ENCODE measurements at regions not wholly inside any gene's neighbourhood (a gene's known extent, or its start where the extent isn't known, plus 50 kb on each side); places are given as distances from the start of the nearest gene placed in this dataset.

DNA sequence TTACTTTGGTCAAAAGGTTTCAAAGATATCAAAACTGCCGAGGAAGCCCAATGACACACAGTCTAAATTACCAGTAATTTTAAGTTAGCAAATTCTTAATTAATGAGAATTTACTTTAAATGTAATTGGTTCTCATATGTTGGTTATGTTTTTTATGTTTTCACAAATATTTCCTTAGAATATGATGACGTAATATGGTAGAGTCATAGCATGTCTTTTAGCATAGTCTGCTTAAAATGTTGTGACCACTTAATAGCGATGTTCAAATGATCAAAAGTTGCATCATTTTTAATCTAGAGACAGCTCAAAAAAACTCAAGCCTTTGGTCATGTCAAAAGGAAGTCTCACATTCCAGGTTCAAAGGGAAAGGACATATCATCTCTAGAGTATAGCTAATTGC, 123.3 kb upstream of the ST6GAL2 start:
- Histone ChIP-seq H3K27me3 (ENCODE audit: control insufficient read depth, low read length) (no peaks in the 10 kb centered on the region), H3K4me2 (ENCODE audit: low read length) (no peak overlapping the region), H4K20me1 (ENCODE audit: control insufficient read depth, insufficient read depth, low read depth, low read length) (no peaks in the 10 kb centered on the region), H3F3A (ENCODE audit: control insufficient read depth, insufficient read depth) (no peaks in the 10 kb centered on the region), H3K9me3 (ENCODE audit: control insufficient read depth, insufficient read depth, low read length) (no peaks in the 10 kb centered on the region), H3K9me2 (replicated peaks; ENCODE audit: control insufficient read depth, low read length) (no peaks in the 10 kb centered on the region), H3K4me1 (ENCODE audit: control insufficient read depth, low read length) (no peaks in the 10 kb centered on the region), H3K36me3 (ENCODE audit: control insufficient read depth, low read length) (no peaks in the 10 kb centered on the region), H3K79me2 (ENCODE audit: control insufficient read depth, low read length) (no peaks in the 10 kb centered on the region), H3K27ac (ENCODE audit: low read depth, low read length) (no peak overlapping the region), H3K4me3 (ENCODE audit: low read length) (no peak overlapping the region)
- TF ChIP-seq CTCF (IDR thresholded peaks at IDR 0.05; ENCODE audit: low read depth, low read length, poor library complexity, severe bottlenecking) (no peak), EZH2phosphoT487 (IDR thresholded peaks at IDR 0.05; ENCODE audit: borderline replicate concordance, low read length) (no peak)

GRCh38 chr2:107012714-107013306, 126.8 kb upstream of the ST6GAL2 start:
- no peaks in the 10 kb centered on the region for H3K79me2 ChIP-seq (ENCODE audit: control insufficient read depth, low read length)
- no peak overlapping the region for H3K4me2 ChIP-seq (ENCODE audit: low read length)
- H3K9me3 ChIP-seq (ENCODE audit: control insufficient read depth, insufficient read depth, low read length): no peaks in the 10 kb centered on the region
- no peak overlapping the region for H3K27ac ChIP-seq (ENCODE audit: low read depth, low read length)
- TF ChIP-seq EZH2phosphoT487 (IDR thresholded peaks at IDR 0.05; ENCODE audit: borderline replicate concordance, low read length) (no peak), CTCF (IDR thresholded peaks at IDR 0.05; ENCODE audit: low read depth, low read length, poor library complexity, severe bottlenecking) (no peak)
- no peaks in the 10 kb centered on the region for H3K4me1 ChIP-seq (ENCODE audit: control insufficient read depth, low read length)
- no peaks in the 10 kb centered on the region for H4K20me1 ChIP-seq (ENCODE audit: control insufficient read depth, insufficient read depth, low read depth, low read length)
- H3K4me3 ChIP-seq (ENCODE audit: low read length): no peak overlapping the region
- H3K9me2 ChIP-seq (replicated peaks; ENCODE audit: control insufficient read depth, low read length): no peaks in the 10 kb centered on the region
- no peaks in the 10 kb centered on the region for H3F3A ChIP-seq (ENCODE audit: control insufficient read depth, insufficient read depth)
- no peaks in the 10 kb centered on the region for H3K27me3 ChIP-seq (ENCODE audit: control insufficient read depth, low read length)
- H3K36me3 ChIP-seq (ENCODE audit: control insufficient read depth, low read length): no peaks in the 10 kb centered on the region

GRCh38 chr2:107013884-107014283, 127.9 kb upstream of the ST6GAL2 start:
- Histone ChIP-seq H3K4me1 (ENCODE audit: control insufficient read depth, low read length) (no peaks in the 10 kb centered on the region), H3K9me3 (ENCODE audit: control insufficient read depth, insufficient read depth, low read length) (no peaks in the 10 kb centered on the region), H4K20me1 (ENCODE audit: control insufficient read depth, insufficient read depth, low read depth, low read length) (no peaks in the 10 kb centered on the region), H3K9me2 (replicated peaks; ENCODE audit: control insufficient read depth, low read length) (no peaks in the 10 kb centered on the region), H3K36me3 (ENCODE audit: control insufficient read depth, low read length) (no peaks in the 10 kb centered on the region), H3K27ac (ENCODE audit: low read depth, low read length) (no peak overlapping the region), H3K27me3 (ENCODE audit: control insufficient read depth, low read length) (no peaks in the 10 kb centered on the region), H3K79me2 (ENCODE audit: control insufficient read depth, low read length) (no peaks in the 10 kb centered on the region), H3K4me3 (ENCODE audit: low read length) (no peak overlapping the region), H3K4me2 (ENCODE audit: low read length) (no peak overlapping the region), H3F3A (ENCODE audit: control insufficient read depth, insufficient read depth) (no peaks in the 10 kb centered on the region)
- TF ChIP-seq EZH2phosphoT487 (IDR thresholded peaks at IDR 0.05; ENCODE audit: borderline replicate concordance, low read length) (no peak), CTCF (IDR thresholded peaks at IDR 0.05; ENCODE audit: low read depth, low read length, poor library complexity, severe bottlenecking) (no peak)
